ENCODE measurements at regions not wholly inside any gene's neighbourhood (a gene's known extent, or its start where the extent isn't known, plus 50 kb on each side); places are given as distances from the start of the nearest gene placed in this dataset.

DNA sequence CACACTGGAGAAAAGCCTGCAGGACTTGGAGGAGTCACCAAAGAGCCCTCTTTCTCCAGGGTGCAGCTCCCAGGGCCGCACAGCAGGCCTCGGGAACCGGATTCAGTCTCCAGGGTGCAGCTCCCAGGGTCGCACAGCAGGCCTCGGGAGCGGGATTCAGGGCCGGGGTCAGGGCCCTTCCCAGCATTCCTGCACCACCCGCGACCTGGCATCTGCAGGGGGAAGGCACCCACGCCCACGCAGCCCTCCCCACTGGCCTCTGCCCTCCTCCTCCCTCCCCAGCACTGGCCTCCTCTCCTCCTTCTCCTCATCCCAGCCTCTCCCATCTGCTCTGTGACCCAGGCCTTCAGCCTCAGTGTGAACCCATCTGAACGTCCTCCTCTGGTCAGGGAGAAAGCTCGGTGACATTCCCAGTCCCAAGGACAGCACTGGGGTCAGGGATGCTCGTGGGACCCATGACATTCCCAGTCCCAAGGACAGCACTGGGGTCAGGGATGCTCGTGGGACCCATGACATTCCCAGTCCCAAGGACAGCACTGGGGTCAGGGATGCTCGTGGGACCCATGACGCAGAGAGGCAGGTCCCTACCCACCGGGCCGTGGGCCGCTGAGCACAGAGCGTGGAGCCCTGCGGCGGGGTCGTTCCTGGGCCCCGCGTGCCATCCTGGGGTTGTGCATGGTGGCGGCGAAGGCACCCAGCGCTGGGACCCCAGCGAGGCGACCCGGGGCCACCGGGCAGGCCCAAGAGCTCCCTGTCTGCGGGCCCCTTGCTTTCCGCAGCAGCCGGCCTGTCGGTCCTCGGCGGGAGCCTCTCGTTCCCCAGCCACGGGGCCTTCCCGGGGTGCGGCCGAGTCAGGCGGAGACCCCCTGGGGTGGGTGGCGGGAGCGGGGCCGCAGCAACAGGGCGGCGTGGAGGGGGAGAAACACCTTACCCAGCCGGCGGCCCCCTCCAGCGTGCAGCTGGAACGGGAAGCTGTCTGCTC lies 550.2 kb upstream of the SALL3 start:
- ATAC-seq: no peak
- TF ChIP-seq, protein P1, sequence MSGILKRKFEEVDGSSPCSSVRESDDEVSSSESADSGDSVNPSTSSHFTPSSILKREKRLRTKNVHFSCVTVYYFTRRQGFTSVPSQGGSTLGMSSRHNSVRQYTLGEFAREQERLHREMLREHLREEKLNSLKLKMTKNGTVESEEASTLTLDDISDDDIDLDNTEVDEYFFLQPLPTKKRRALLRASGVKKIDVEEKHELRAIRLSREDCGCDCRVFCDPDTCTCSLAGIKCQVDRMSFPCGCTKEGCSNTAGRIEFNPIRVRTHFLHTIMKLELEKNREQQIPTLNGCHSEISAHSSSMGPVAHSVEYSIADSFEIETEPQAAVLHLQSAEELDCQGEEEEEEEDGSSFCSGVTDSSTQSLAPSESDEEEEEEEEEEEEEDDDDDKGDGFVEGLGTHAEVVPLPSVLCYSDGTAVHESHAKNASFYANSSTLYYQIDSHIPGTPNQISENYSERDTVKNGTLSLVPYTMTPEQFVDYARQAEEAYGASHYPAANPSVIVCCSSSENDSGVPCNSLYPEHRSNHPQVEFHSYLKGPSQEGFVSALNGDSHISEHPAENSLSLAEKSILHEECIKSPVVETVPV (CRISPR knock-in tag; IDR thresholded peaks at IDR 0.05): no peak
- no peak for TF ChIP-seq ISL1 (CRISPR knock-in tag; IDR thresholded peaks at IDR 0.05)
- TF ChIP-seq GLIS3 (CRISPR knock-in tag; IDR thresholded peaks at IDR 0.05): no peak
- no peak for TF ChIP-seq ZNF565 (CRISPR knock-in tag; conservative IDR thresholded peaks at IDR 0.05; ENCODE audit: low read depth)
- no peak for TF ChIP-seq ZNF8 (CRISPR knock-in tag; IDR thresholded peaks at IDR 0.05)
- TF ChIP-seq, protein P2, sequence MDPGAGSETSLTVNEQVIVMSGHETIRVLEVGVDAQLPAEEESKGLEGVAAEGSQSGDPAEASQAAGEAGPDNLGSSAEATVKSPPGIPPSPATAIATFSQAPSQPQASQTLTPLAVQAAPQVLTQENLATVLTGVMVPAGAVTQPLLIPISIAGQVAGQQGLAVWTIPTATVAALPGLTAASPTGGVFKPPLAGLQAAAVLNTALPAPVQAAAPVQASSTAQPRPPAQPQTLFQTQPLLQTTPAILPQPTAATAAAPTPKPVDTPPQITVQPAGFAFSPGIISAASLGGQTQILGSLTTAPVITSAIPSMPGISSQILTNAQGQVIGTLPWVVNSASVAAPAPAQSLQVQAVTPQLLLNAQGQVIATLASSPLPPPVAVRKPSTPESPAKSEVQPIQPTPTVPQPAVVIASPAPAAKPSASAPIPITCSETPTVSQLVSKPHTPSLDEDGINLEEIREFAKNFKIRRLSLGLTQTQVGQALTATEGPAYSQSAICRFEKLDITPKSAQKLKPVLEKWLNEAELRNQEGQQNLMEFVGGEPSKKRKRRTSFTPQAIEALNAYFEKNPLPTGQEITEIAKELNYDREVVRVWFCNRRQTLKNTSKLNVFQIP (CRISPR knock-in tag; IDR thresholded peaks at IDR 0.05; ENCODE audit: borderline replicate concordance, low read depth): no peak
- TF ChIP-seq ESRRG (CRISPR knock-in tag; IDR thresholded peaks at IDR 0.05): no peak
- no peak for TF ChIP-seq PATZ1 (CRISPR knock-in tag; IDR thresholded peaks at IDR 0.05; ENCODE audit: borderline replicate concordance)
- no peak for TF ChIP-seq CSDC2 (CRISPR knock-in tag; IDR thresholded peaks at IDR 0.05)
- TF ChIP-seq TOX (CRISPR knock-in tag; IDR thresholded peaks at IDR 0.05; ENCODE audit: borderline replicate concordance): no peak
- TF ChIP-seq ZFP3 (CRISPR knock-in tag; IDR thresholded peaks at IDR 0.05): no peak
- TF ChIP-seq TSHZ2 (CRISPR knock-in tag; IDR thresholded peaks at IDR 0.05): no peak
- no peak for TF ChIP-seq ZNF70 (CRISPR knock-in tag; IDR thresholded peaks at IDR 0.05)
- TF ChIP-seq ZC3H10 (CRISPR knock-in tag; IDR thresholded peaks at IDR 0.05): no peak
- TF ChIP-seq ARNTL (CRISPR knock-in tag; IDR thresholded peaks at IDR 0.05; ENCODE audit: borderline replicate concordance, low read depth): no peak
- TF ChIP-seq OSR1 (CRISPR knock-in tag; IDR thresholded peaks at IDR 0.05): no peak
- TF ChIP-seq ZFP30 (CRISPR knock-in tag; IDR thresholded peaks at IDR 0.05): no peak

GRCh38 chr18:78430131-78430758 lies 549.4 kb upstream of the SALL3 start:
- TF ChIP-seq ZNF70 (CRISPR knock-in tag; IDR thresholded peaks at IDR 0.05) (no peak), PPARA (CRISPR knock-in tag; IDR thresholded peaks at IDR 0.05; ENCODE audit: borderline replicate concordance) (no peak), ZNF565 (CRISPR knock-in tag; conservative IDR thresholded peaks at IDR 0.05; ENCODE audit: low read depth) (no peak), ISL1 (CRISPR knock-in tag; IDR thresholded peaks at IDR 0.05) (no peak), TSHZ2 (CRISPR knock-in tag; IDR thresholded peaks at IDR 0.05) (no peak), SNAI2 (CRISPR knock-in tag; IDR thresholded peaks at IDR 0.05) (no peak), ZFP3 (CRISPR knock-in tag; IDR thresholded peaks at IDR 0.05) (no peak), OSR1 (CRISPR knock-in tag; IDR thresholded peaks at IDR 0.05) (no peak), GLIS3 (CRISPR knock-in tag; IDR thresholded peaks at IDR 0.05) (no peak), CSDC2 (CRISPR knock-in tag; IDR thresholded peaks at IDR 0.05) (no peak)
- TF ChIP-seq, protein P2 (CRISPR knock-in tag; IDR thresholded peaks at IDR 0.05; ENCODE audit: borderline replicate concordance, low read depth): no peak
- TF ChIP-seq, protein P1 (CRISPR knock-in tag; IDR thresholded peaks at IDR 0.05): no peak
- ATAC-seq: no peak
